RWPE2 (cell line): ENCODE measurements at regions not wholly inside any gene's neighbourhood (a gene's known extent, or its start where the extent isn't known, plus 50 kb on each side); places are given as distances from the start of the nearest gene placed in this dataset.

Experiments used
- ATAC-seq: fragments of 200-7000 bp; cut with Tn5 transposase; 3 replicates; pipeline ENCODE4 v1.9.1; 2021; ENCODE audit warnings: low read depth
- DNase-seq: peaks from one replicate; pipeline ENCODE4 v3.0.0-alpha.2; 2020; ENCODE audit warnings: low spot score
- H3K27ac ChIP-seq: fragments of 450-650 bp; 2 replicates; pipeline ENCODE4 v1.5.1; 2017; ENCODE audit warnings: mild to moderate bottlenecking; ENCODE audit not compliant: poor library complexity, severe bottlenecking
- H3K27me3 ChIP-seq: fragments of 250-450 bp; sonication (Bioruptor Pico); 2 replicates; pipeline ENCODE4 v1.5.1; 2021; ENCODE audit warnings: mild to moderate bottlenecking, moderate library complexity; ENCODE audit not compliant: insufficient read depth, poor library complexity, severe bottlenecking
- H3K36me3 ChIP-seq: fragments of 250-450 bp; sonication (Bioruptor Pico); 2 replicates; pipeline ENCODE4 v1.5.1; 2020; ENCODE audit warnings: low read depth, mild to moderate bottlenecking, moderate library complexity
- H3K4me1 ChIP-seq: fragments of 250-450 bp; sonication (Bioruptor Pico); 2 replicates; pipeline ENCODE4 v1.5.1; 2021; ENCODE audit warnings: mild to moderate bottlenecking, moderate library complexity; ENCODE audit not compliant: insufficient read depth, poor library complexity, severe bottlenecking
- H3K4me3 ChIP-seq: fragments of 250-450 bp; sonication (Bioruptor Pico); 2 replicates; pipeline ENCODE4 v1.5.1; 2021; ENCODE audit warnings: mild to moderate bottlenecking, moderate library complexity; ENCODE audit not compliant: severe bottlenecking
- H3K9me3 ChIP-seq: fragments of 250-450 bp; sonication (Bioruptor Pico); 2 replicates; pipeline ENCODE4 v1.5.1; 2021; ENCODE audit warnings: mild to moderate bottlenecking, moderate library complexity; ENCODE audit not compliant: severe bottlenecking
- TF ChIP-seq, protein P1 (sequence below): fragments of 450-650 bp; IDR thresholded peaks from one replicate; pipeline ENCODE4 v1.5.1; 2017; ENCODE audit warnings: mild to moderate bottlenecking, moderate library complexity; ENCODE audit not compliant: poor library complexity, severe bottlenecking

GRCh38 chr2:105593221-105593967 lies 151.3 kb upstream of the NCK2 start:
- H3K4me1 ChIP-seq = peaks cover 8% of the 10 kb centered on the region
- ATAC-seq (peak; percentile 72; the same call in 2 of the 3 replicates), DNase-seq (no peak)
- H3K4me3 ChIP-seq = no peak overlapping the region
- H3K27ac ChIP-seq = no peak overlapping the region
- H3K27me3 ChIP-seq = no peaks in the 10 kb centered on the region
- peaks cover 3% of the 10 kb centered on the region for H3K9me3 ChIP-seq
- H3K36me3 ChIP-seq = no peaks in the 10 kb centered on the region
- TF ChIP-seq, protein P1, sequence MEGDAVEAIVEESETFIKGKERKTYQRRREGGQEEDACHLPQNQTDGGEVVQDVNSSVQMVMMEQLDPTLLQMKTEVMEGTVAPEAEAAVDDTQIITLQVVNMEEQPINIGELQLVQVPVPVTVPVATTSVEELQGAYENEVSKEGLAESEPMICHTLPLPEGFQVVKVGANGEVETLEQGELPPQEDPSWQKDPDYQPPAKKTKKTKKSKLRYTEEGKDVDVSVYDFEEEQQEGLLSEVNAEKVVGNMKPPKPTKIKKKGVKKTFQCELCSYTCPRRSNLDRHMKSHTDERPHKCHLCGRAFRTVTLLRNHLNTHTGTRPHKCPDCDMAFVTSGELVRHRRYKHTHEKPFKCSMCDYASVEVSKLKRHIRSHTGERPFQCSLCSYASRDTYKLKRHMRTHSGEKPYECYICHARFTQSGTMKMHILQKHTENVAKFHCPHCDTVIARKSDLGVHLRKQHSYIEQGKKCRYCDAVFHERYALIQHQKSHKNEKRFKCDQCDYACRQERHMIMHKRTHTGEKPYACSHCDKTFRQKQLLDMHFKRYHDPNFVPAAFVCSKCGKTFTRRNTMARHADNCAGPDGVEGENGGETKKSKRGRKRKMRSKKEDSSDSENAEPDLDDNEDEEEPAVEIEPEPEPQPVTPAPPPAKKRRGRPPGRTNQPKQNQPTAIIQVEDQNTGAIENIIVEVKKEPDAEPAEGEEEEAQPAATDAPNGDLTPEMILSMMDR = no peak

- DNase-seq (no peak), ATAC-seq (no peak)
- Histone ChIP-seq H3K36me3 (no peaks in the 10 kb centered on the region), H3K4me3 (no peak overlapping the region), H3K27me3 (no peaks in the 10 kb centered on the region), H3K4me1 (peaks cover 8% of the 10 kb centered on the region), H3K27ac (no peak overlapping the region), H3K9me3 (peaks cover 3% of the 10 kb centered on the region)
- TF ChIP-seq, protein P1 = no peak
These were observed 152.4 kb upstream of the NCK2 start for GRCh38 chr2:105592288-105592687.

- Histone ChIP-seq H3K4me3 (no peak overlapping the region), H3K27ac (no peak overlapping the region), H3K9me3 (peaks cover 3% of the 10 kb centered on the region), H3K4me1 (peaks cover 8% of the 10 kb centered on the region), H3K27me3 (no peaks in the 10 kb centered on the region), H3K36me3 (no peaks in the 10 kb centered on the region)
- DNase-seq (no peak), ATAC-seq (no peak)
- TF ChIP-seq, protein P1 = no peak
These were observed 153.7 kb upstream of the NCK2 start for GRCh38 chr2:105590780-105591660.

DNA sequence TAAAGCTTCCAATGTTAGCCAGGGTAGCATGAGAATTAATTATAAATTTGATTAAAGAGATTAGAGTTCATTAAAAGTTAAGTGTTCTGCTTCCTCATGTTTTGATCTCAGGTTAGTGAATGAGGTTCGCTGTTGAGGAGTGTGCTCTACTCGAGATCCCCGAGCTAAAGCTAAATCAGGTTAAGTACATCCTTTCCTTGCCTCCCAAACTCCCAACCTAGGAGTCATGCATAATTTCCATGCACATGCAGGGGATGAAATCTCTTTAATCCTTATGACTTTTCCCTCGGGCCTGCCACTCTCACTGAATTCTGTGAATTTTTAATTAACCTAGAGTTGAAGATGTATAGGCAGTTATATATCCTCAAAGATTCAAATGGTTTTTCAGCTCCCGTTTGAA lies 156.1 kb upstream of the NCK2 start:
- Histone ChIP-seq H3K27ac (no peak overlapping the region), H3K4me3 (no peak overlapping the region), H3K4me1 (peaks cover 21% of the 10 kb centered on the region), H3K9me3 (peaks cover 3% of the 10 kb centered on the region), H3K27me3 (no peaks in the 10 kb centered on the region), H3K36me3 (no peaks in the 10 kb centered on the region)
- DNase-seq = no peak
- no peak for ATAC-seq
- TF ChIP-seq, protein P1 = no peak
